CD14-positive monocyte (primary cell): ENCODE measurements at regions not wholly inside any gene's neighbourhood (a gene's known extent, or its start where the extent isn't known, plus 50 kb on each side); places are given as distances from the start of the nearest gene placed in this dataset.
A peak's percentile ranks its signal among the peaks of the same experiment; 100 is the strongest.
"Not testable (repeated sequence)": the region's sequence is repeated elsewhere in the genome, so short reads cannot be mapped to it uniquely, and the experiment has no call there.

Experiments used
- DNase-seq, 3 donors: peaks; one replicate each; pipeline ENCODE4 v3.0.0-alpha.2; 2011 to 2022
- H2AFZ ChIP-seq: 2 replicates; pipeline ENCODE4 v1.6.0; 2012; ENCODE audit warnings: mild to moderate bottlenecking, low read depth, low read length, inconsistent platforms; ENCODE audit not compliant: insufficient read depth, poor library complexity, severe bottlenecking
- H3K27ac ChIP-seq, 2 donors: 1 replicate in 1 of 2; 2 replicates in 1 of 2; pipeline ENCODE4 v1.5.1; 2012 to 2013; ENCODE audit warnings: low read length in 2 of 2, control low read depth in 1 of 2, inconsistent platforms in 1 of 2, low read depth in 1 of 2, mild to moderate bottlenecking in 1 of 2
- H3K27me3 ChIP-seq, 2 donors: one replicate each; pipeline versions ENCODE4 v1.6.0 to v1.6.1; 2011 to 2013; ENCODE audit warnings: low read length in 2 of 2; ENCODE audit not compliant: control insufficient read depth in 2 of 2, insufficient read depth in 2 of 2
- H3K36me3 ChIP-seq, 2 donors: replicated peaks in 1 of 2; 1 replicate in 1 of 2; 2 replicates in 1 of 2; pipeline versions ENCODE4 v1.5.1 to v1.6.1; 2012 to 2013; ENCODE audit warnings: low read length in 2 of 2, control low read depth in 1 of 2, inconsistent platforms in 1 of 2, mild to moderate bottlenecking in 1 of 2; ENCODE audit not compliant: insufficient read depth in 2 of 2, control insufficient read depth in 1 of 2
- H3K4me1 ChIP-seq, 2 donors: 1 replicate in 1 of 2; 2 replicates in 1 of 2; pipeline versions ENCODE4 v1.5.1 to v1.6.1; 2012 to 2013; ENCODE audit warnings: low read length in 2 of 2, control low read depth in 1 of 2, inconsistent platforms in 1 of 2, mild to moderate bottlenecking in 1 of 2, moderate library complexity in 1 of 2; ENCODE audit not compliant: insufficient read depth in 2 of 2, control insufficient read depth in 1 of 2
- H3K4me2 ChIP-seq: replicated peaks from 2 replicates; pipeline ENCODE3; 2012; ENCODE audit warnings: low read length, moderate library complexity, mild to moderate bottlenecking; ENCODE audit not compliant: poor library complexity, severe bottlenecking; ENCODE audit errors: extremely low read depth
- H3K4me3 ChIP-seq, 3 experiments: fragments of 200-600 bp in 1 of 3; sonication (generic) in 1 of 3; replicated peaks in 1 of 3; 1 replicate in 2 of 3; 2 replicates in 1 of 3; pipeline ENCODE4 v1.5.1; 2011 to 2013; ENCODE audit warnings: low read length in 3 of 3, mild to moderate bottlenecking in 3 of 3, control low read depth in 2 of 3, low read depth in 2 of 3, inconsistent platforms in 1 of 3, moderate library complexity in 1 of 3
- H3K79me2 ChIP-seq: 2 replicates; pipeline ENCODE4 v1.6.0; 2012; ENCODE audit warnings: mild to moderate bottlenecking, control low read depth, inconsistent platforms, low read length, moderate library complexity; ENCODE audit not compliant: insufficient read depth
- H3K9ac ChIP-seq: 2 replicates; pipeline ENCODE4 v1.6.0; 2017; ENCODE audit warnings: low read length, mild to moderate bottlenecking; ENCODE audit not compliant: insufficient read depth, poor library complexity, severe bottlenecking
- H3K9me3 ChIP-seq, 2 donors: replicated peaks in 1 of 2; 1 replicate in 1 of 2; 2 replicates in 1 of 2; pipeline versions ENCODE4 v1.5.1 to v1.6.1; 2012 to 2013; ENCODE audit warnings: low read length in 2 of 2, control low read depth in 1 of 2; ENCODE audit not compliant: control insufficient read depth in 1 of 2, insufficient read depth in 1 of 2
- H4K20me1 ChIP-seq: 2 replicates; pipeline ENCODE4 v1.6.0; 2012; ENCODE audit warnings: mild to moderate bottlenecking, low read length, control low read depth, moderate library complexity; ENCODE audit not compliant: insufficient read depth
- H3K27ac Mint-ChIP-seq, 7 donors: one replicate each; pipeline ENCODE4 v1.8.0; 2020; ENCODE audit warnings: mild to moderate bottlenecking in 7 of 7, mixed read lengths in 7 of 7, moderate library complexity in 6 of 7, inconsistent platforms in 2 of 7
- H3K27me3 Mint-ChIP-seq, 3 donors: one replicate each; pipeline ENCODE4 v1.8.0; 2021 to 2022; ENCODE audit warnings: low read depth in 3 of 3, mild to moderate bottlenecking in 3 of 3, mixed read lengths in 3 of 3, moderate library complexity in 3 of 3, inconsistent platforms in 1 of 3
- H3K36me3 Mint-ChIP-seq, 2 donors: one replicate each; pipeline ENCODE4 v1.8.0; 2020; ENCODE audit warnings: mixed read lengths in 2 of 2, inconsistent platforms in 1 of 2, mild to moderate bottlenecking in 1 of 2
- H3K4me1 Mint-ChIP-seq: one replicate; pipeline ENCODE4 v1.8.0; 2020; ENCODE audit warnings: mild to moderate bottlenecking, mixed read lengths
- H3K4me3 Mint-ChIP-seq, 2 donors: one replicate each; pipeline ENCODE4 v1.8.0; 2020; ENCODE audit warnings: mild to moderate bottlenecking in 2 of 2, mixed read lengths in 2 of 2, moderate library complexity in 1 of 2
- H3K9me3 Mint-ChIP-seq, 7 donors: one replicate each; pipeline ENCODE4 v1.8.0; 2020 to 2022; ENCODE audit warnings: mixed read lengths in 7 of 7, mild to moderate bottlenecking in 6 of 7, moderate library complexity in 6 of 7, inconsistent platforms in 2 of 7
- CTCF ChIP-seq: fragments of 200-600 bp; IDR thresholded peaks from one replicate; pipeline ENCODE4 v1.8.0; 2022; ENCODE audit warnings: antibody characterized with exemption, mild to moderate bottlenecking
- WGBS: methylation state at CpG from one replicate; pipeline ENCODE4 v1.1.5; 2013; ENCODE audit warnings: missing lambda C conversion rate; ENCODE audit not compliant: insufficient coverage; 5-methylcytosine and 5-hydroxymethylcytosine counted together
- intact Hi-C, 2 donors: fragments of 100-400 bp; cut with micrococcal nuclease; formaldehyde crosslinking; loops; one replicate each; pipeline versions ENCODE4 v1.15.0 to v1.15.1; 2023

DNA sequence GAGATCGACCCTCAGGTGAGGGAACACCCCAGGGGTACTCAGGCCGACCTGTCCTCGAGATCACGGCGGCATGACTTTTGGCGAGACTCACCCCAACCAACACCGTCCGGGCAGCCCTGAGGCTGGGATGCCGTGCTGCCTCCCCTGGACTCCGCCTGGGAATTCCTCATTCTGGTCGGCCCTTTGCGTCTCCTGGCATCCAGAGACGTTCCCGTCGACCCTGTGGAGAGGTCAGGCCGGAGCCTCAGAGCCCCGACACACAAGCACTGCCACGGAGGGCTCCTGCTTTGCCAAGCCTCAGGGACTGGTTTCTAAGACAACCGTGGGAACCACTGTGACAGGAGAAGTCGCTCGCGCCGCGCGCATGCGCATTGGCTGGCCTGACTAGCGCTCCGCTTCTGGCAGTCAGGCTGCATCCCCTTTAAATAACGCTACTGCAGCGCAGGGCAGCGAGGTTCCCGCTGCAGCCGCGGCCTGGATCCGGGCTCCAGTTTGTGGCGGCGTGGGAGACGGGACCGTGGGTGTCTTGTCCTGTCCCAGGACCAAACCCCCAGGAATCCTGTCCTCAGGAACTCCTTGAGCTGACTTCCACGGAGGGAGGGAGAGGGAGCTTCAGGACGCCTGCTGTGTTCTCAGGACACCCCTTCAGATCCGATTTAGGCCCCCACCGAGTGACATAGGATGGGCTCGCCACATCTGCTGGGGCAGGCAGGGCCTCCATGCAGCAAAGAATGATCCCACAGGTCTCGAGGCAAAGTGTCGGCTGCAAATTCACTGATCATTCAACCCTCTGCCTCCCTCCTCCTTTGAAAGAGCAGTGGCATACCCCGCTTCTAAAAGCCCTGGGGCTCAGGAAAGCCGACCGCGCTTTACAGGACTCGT is 163.2 kb upstream of the ZNF337 start:
- peaks cover 7 to 69% of the 10 kb centered on the region in 2 donors for H3K27me3 ChIP-seq
- H3K4me3 Mint-ChIP-seq: peak overlapping the region in 1 of 2 donors; percentile 82
- TF ChIP-seq CTCF: no peak
- no peak overlapping the region for H3K4me2 ChIP-seq
- H2AFZ ChIP-seq: no peak overlapping the region
- H3K9me3 ChIP-seq: peaks cover 0 to 13% of the 10 kb centered on the region in 2 donors
- no peak overlapping the region for H3K4me3 ChIP-seq
- H3K27ac ChIP-seq: no peak overlapping the region
- H3K4me1 ChIP-seq: peaks cover 8 to 13% of the 10 kb centered on the region in 2 donors
- peak; percentile 12 to 57 (median 44) for DNase-seq
- no peaks in the 10 kb centered on the region for H4K20me1 ChIP-seq
- no peak overlapping the region for H3K27ac Mint-ChIP-seq
- peaks cover 32% of the 10 kb centered on the region for H3K4me1 Mint-ChIP-seq
- no peaks in the 10 kb centered on the region for H3K36me3 ChIP-seq
- intact Hi-C loops: no loop called here
- peaks cover 0 to 4% of the 10 kb centered on the region in 2 donors for H3K36me3 Mint-ChIP-seq
- H3K27me3 Mint-ChIP-seq: peaks cover 69 to 91% (median 80%) of the 10 kb centered on the region in 3 donors
- WGBS: 28% methylated on average over 49 of the region's 51 CpGs
- peaks cover 2 to 24% (median 9%) of the 10 kb centered on the region in 7 donors for H3K9me3 Mint-ChIP-seq
- H3K9ac ChIP-seq: no peak overlapping the region
- no peaks in the 10 kb centered on the region for H3K79me2 ChIP-seq

DNA sequence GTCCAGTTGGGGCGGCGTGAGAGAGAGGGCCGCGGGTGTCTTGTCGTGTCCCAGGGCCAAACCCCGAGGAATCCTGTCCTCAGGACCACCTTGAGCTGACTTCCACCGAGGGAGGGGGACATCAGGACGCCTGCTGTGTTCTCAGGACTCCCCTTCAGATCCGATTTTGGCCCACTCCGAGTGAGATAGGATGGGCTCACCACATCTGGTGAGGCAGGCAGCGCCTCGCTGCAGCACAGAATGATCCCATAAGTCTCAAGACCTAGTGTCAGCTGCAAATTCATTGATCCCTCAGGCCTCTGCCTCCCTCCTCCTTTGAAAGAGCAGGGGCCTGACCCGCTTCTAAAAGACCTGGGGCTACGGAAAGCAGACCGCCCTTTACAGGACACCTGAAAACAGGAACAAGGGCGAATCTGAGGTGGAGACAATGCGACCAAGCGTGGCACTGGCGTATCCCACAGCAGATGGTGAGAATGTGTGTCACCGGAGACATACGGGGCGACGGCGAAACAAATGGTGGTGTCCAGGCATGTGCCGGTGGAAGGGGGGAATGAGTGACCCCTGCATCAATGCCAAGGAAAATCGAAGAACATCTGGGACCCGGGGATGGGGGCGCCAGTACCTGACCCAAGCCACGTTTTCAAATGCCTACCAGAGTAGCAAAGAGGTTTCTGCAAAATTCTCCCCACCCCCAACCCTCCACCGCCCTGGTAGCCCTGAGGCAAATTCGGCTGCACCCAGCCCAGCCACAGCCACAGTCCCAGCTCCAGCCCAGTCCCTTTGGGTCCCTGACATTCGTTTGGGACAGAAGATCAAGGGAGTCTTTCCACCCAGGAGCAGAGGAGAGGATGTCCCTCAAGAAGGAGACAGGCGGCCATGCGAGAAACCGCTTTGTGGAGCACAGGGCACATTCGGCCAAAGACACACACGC is 162.1 kb upstream of the ZNF337 start:
- Histone ChIP-seq H3K4me3 (no peak overlapping the region), H3K9me3 (peaks cover 0 to 13% of the 10 kb centered on the region in 2 donors), H3K27ac (no peak overlapping the region), H3K79me2 (no peaks in the 10 kb centered on the region), H3K9ac (no peak overlapping the region), H3K4me1 (peaks cover 8 to 13% of the 10 kb centered on the region in 2 donors), H4K20me1 (no peaks in the 10 kb centered on the region), H3K36me3 (no peaks in the 10 kb centered on the region), H3K4me2 (no peak overlapping the region), H3K27me3 (peaks cover 5 to 60% of the 10 kb centered on the region in 2 donors), H2AFZ (no peak overlapping the region)
- TF ChIP-seq CTCF: no peak
- Mint-ChIP-seq H3K4me1 (peaks cover 37% of the 10 kb centered on the region), H3K27me3 (peaks cover 66 to 90% (median 79%) of the 10 kb centered on the region in 3 donors), H3K9me3 (peaks cover 2 to 31% (median 13%) of the 10 kb centered on the region in 7 donors), H3K36me3 (peaks cover 0 to 4% of the 10 kb centered on the region in 2 donors), H3K4me3 (peak overlapping the region in 1 of 2 donors; percentile 33), H3K27ac (no peak overlapping the region)
- DNase-seq: no peak
- 56% methylated on average over 36 of the region's 37 CpGs for WGBS
- intact Hi-C loops: no loop called here

- Mint-ChIP-seq H3K27me3 (peaks cover 56 to 88% (median 75%) of the 10 kb centered on the region in 3 donors), H3K4me1 (peaks cover 36% of the 10 kb centered on the region), H3K27ac (peak overlapping the region in 1 of 7 donors; percentile 28), H3K9me3 (peaks cover 2 to 33% (median 15%) of the 10 kb centered on the region in 7 donors), H3K4me3 (peak overlapping the region in 1 of 2 donors; percentile 0)
- H4K20me1 ChIP-seq, H3K36me3 ChIP-seq, H3K79me2 ChIP-seq, H3K36me3 Mint-ChIP-seq, intact Hi-C loops, H3K9me3 ChIP-seq, H2AFZ ChIP-seq, H3K9ac ChIP-seq, H3K4me3 ChIP-seq, H3K27ac ChIP-seq, H3K4me1 ChIP-seq, H3K4me2 ChIP-seq, DNase-seq: not testable (repeated sequence)
- H3K27me3 ChIP-seq: peaks cover 2 to 55% of the 10 kb centered on the region in 2 donors
- 97% methylated on average over 23 of the region's 28 CpGs for WGBS
These were observed 160.6 kb upstream of the ZNF337 start for GRCh38 chr20:25857091-25857788.
